Progenitor cell of endocrine pancreas (in vitro differentiated cells): ENCODE measurements at regions not wholly inside any gene's neighbourhood (a gene's known extent, or its start where the extent isn't known, plus 50 kb on each side); places are given as distances from the start of the nearest gene placed in this dataset.

Source experiments
- DNase-seq: peaks from one replicate; pipeline ENCODE4 v3.0.0; 2021; ENCODE audit warnings: low spot score; ENCODE audit not compliant: unreplicated experiment
- H3K27ac Mint-ChIP-seq: 2 replicates; pipeline ENCODE4 v1.8.0; 2021; ENCODE audit warnings: mild to moderate bottlenecking, moderate library complexity, mixed read lengths
- H3K27me3 Mint-ChIP-seq: 2 replicates; pipeline ENCODE4 v1.8.0; 2021; ENCODE audit warnings: mixed read lengths
- H3K36me3 Mint-ChIP-seq: 2 replicates; pipeline ENCODE4 v1.8.0; 2022; ENCODE audit warnings: mixed read lengths; ENCODE audit not compliant: insufficient read depth
- H3K4me1 Mint-ChIP-seq: 2 replicates; pipeline ENCODE4 v1.8.0; 2021; ENCODE audit warnings: low read depth, mixed read lengths
- H3K4me3 Mint-ChIP-seq: 2 replicates; pipeline ENCODE4 v1.8.0; 2021; ENCODE audit warnings: low read depth, mild to moderate bottlenecking, moderate library complexity, mixed read lengths
- H3K9me3 Mint-ChIP-seq: 2 replicates; pipeline ENCODE4 v1.8.0; 2021; ENCODE audit warnings: low read depth, mixed read lengths
- TF ChIP-seq, protein P1 (sequence below): fragments of 200-600 bp; sonication (generic); IDR thresholded peaks from one replicate; pipeline ENCODE4 v1.5.0; 2021; ENCODE audit warnings: antibody characterized with exemption, mild to moderate bottlenecking; ENCODE audit not compliant: unreplicated experiment

- Mint-ChIP-seq H3K4me1 (peaks cover 2% of the 10 kb centered on the region), H3K4me3 (no peak overlapping the region), H3K27ac (no peak overlapping the region), H3K36me3 (no peaks in the 10 kb centered on the region), H3K27me3 (peaks cover 13% of the 10 kb centered on the region), H3K9me3 (peaks cover 3% of the 10 kb centered on the region)
- no peak for DNase-seq
- TF ChIP-seq, protein P1, sequence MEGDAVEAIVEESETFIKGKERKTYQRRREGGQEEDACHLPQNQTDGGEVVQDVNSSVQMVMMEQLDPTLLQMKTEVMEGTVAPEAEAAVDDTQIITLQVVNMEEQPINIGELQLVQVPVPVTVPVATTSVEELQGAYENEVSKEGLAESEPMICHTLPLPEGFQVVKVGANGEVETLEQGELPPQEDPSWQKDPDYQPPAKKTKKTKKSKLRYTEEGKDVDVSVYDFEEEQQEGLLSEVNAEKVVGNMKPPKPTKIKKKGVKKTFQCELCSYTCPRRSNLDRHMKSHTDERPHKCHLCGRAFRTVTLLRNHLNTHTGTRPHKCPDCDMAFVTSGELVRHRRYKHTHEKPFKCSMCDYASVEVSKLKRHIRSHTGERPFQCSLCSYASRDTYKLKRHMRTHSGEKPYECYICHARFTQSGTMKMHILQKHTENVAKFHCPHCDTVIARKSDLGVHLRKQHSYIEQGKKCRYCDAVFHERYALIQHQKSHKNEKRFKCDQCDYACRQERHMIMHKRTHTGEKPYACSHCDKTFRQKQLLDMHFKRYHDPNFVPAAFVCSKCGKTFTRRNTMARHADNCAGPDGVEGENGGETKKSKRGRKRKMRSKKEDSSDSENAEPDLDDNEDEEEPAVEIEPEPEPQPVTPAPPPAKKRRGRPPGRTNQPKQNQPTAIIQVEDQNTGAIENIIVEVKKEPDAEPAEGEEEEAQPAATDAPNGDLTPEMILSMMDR = no peak
These were observed 597.9 kb downstream of the VRK1 start for GRCh38 chr14:97395068-97395467.

GRCh38 chr14:97401714-97402113 is 604.5 kb downstream of the VRK1 start:
- DNase-seq = no peak
- TF ChIP-seq, protein P1 = no peak
- peaks cover 3% of the 10 kb centered on the region for H3K9me3 Mint-ChIP-seq
- peaks cover 5% of the 10 kb centered on the region for H3K4me1 Mint-ChIP-seq
- H3K36me3 Mint-ChIP-seq = no peaks in the 10 kb centered on the region
- peaks cover 13% of the 10 kb centered on the region for H3K27me3 Mint-ChIP-seq
- no peak overlapping the region for H3K4me3 Mint-ChIP-seq
- H3K27ac Mint-ChIP-seq = no peak overlapping the region

DNA sequence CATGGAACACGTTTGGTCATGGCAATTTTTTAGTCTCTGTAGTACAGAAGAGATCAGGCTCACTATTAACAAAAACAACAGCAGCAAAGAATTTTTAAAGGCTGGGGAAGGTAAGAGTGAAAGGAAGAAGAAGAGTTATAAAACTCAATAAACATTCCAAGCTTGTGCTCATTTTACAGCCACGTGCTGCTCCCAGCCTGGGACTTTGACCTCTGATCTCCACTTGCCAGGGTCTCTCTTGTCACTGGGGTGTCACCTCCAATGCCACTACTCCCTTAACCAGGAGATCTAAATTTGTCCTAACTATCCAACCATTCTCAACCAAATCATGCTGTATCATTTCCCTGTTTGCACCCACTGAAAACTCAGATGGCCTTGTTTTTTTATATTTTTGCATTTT is 605.1 kb downstream of the VRK1 start:
- TF ChIP-seq, protein P1 = no peak
- Mint-ChIP-seq H3K27me3 (peaks cover 13% of the 10 kb centered on the region), H3K36me3 (no peaks in the 10 kb centered on the region), H3K27ac (no peak overlapping the region), H3K4me3 (no peak overlapping the region), H3K9me3 (peaks cover 3% of the 10 kb centered on the region), H3K4me1 (peaks cover 5% of the 10 kb centered on the region)
- DNase-seq = no peak

DNA sequence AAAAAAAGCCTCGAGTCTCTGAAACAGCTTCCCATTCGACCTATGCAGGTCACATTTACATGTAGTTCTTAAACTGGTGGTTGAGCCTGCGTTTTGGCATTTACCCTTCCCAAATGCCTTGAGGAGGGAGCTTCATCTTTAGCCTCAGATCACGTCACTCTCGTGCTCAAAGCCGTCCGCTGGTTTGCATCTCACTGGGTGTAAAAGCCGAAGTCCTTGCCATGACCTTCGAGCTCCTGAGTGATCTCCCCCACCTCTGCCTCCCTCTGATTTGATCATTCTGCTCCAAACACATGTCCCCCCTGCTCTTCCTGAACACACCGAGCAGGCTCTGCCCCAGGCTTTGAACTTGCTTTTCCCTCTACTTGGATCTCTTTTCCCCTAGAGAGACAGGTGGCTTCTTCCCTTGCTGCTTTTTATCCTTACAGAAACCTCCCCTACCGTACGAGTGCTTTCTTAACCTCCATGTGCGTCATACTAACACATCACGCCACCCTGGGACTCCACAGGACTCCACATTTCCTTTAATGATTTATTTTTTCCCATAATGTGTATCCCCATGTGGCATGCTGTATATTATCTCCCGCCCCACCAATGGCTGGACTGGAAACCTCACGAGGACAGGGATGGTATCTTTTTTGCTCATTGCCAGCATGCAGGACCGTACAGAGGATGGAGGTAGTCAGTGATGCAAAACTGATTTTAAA is 610.7 kb downstream of the VRK1 start:
- H3K4me1 Mint-ChIP-seq = peaks cover 5% of the 10 kb centered on the region

GRCh38 chr14:97408503-97408902 is 611.3 kb downstream of the VRK1 start:
- TF ChIP-seq, protein P1 = no peak
- peaks cover 5% of the 10 kb centered on the region for H3K4me1 Mint-ChIP-seq
- no peak for DNase-seq
- no peak overlapping the region for H3K27ac Mint-ChIP-seq
- H3K27me3 Mint-ChIP-seq = peaks cover 22% of the 10 kb centered on the region
- no peaks in the 10 kb centered on the region for H3K36me3 Mint-ChIP-seq
- H3K4me3 Mint-ChIP-seq = no peak overlapping the region
- H3K9me3 Mint-ChIP-seq = no peaks in the 10 kb centered on the region

More for the DNA sequence above, 610.7 kb downstream of the VRK1 start:
- peaks cover 22% of the 10 kb centered on the region for H3K27me3 Mint-ChIP-seq
- no peak for DNase-seq
- no peak overlapping the region for H3K27ac Mint-ChIP-seq
- H3K9me3 Mint-ChIP-seq = no peaks in the 10 kb centered on the region
- no peaks in the 10 kb centered on the region for H3K36me3 Mint-ChIP-seq
- H3K4me3 Mint-ChIP-seq = no peak overlapping the region
- TF ChIP-seq, protein P1 = no peak
